GM10248 (cell line): ENCODE measurements at regions not wholly inside any gene's neighbourhood (a gene's known extent, or its start where the extent isn't known, plus 50 kb on each side); places are given as distances from the start of the nearest gene placed in this dataset.

Experiments
- CTCF ChIA-PET: fragments of 300-600 bp; sonication (Branson Sonifier 250); formaldehyde crosslinking; extraction: SDS; loops from one replicate; lab custom pipeline; 2021; ENCODE audit warnings: antibody characterized with exemption; lab: Yijun Ruan, JAX
- POLR2A ChIA-PET: fragments of 350-650 bp; sonication (Branson Sonifier 250); formaldehyde crosslinking; extraction: SDS; loops from one replicate; lab custom pipeline; 2020; ENCODE audit warnings: antibody characterized with exemption; lab: Yijun Ruan, JAX
- DNase-seq: peaks from one replicate; pipeline ENCODE4 v3.0.0; 2012; ENCODE audit errors: extremely low spot score
- TF ChIP-seq, protein P1 (sequence below): IDR thresholded peaks from 2 replicates; pipeline ENCODE4 v1.5.1; 2012; ENCODE audit warnings: mild to moderate bottlenecking, low read depth; ENCODE audit errors: extremely low read depth, missing control alignments, control extremely low read depth

DNA sequence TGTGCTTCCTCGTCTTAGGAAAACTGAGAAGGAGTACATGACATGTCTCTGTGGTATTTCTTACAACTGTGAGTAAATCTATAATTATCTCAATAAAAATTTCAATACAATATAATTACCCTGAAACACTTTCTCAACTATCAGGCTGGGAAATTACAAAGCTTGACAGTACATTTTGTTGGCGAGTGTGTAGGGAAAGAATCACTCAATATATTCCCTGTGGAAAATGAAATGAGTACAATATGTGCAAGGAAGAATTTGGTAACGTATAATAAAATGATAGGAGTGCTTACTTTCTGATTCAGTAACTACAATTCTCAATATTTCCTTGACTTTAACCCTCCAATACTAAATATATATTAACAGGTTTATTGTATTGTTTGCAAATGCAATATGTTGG is 818.2 kb upstream of the CADM2 start:
- TF ChIP-seq, protein P1, sequence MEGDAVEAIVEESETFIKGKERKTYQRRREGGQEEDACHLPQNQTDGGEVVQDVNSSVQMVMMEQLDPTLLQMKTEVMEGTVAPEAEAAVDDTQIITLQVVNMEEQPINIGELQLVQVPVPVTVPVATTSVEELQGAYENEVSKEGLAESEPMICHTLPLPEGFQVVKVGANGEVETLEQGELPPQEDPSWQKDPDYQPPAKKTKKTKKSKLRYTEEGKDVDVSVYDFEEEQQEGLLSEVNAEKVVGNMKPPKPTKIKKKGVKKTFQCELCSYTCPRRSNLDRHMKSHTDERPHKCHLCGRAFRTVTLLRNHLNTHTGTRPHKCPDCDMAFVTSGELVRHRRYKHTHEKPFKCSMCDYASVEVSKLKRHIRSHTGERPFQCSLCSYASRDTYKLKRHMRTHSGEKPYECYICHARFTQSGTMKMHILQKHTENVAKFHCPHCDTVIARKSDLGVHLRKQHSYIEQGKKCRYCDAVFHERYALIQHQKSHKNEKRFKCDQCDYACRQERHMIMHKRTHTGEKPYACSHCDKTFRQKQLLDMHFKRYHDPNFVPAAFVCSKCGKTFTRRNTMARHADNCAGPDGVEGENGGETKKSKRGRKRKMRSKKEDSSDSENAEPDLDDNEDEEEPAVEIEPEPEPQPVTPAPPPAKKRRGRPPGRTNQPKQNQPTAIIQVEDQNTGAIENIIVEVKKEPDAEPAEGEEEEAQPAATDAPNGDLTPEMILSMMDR = no peak
- ChIA-PET CTCF (interaction anchor here (0.7 kb wide), 1 partner anchor 19 kb away, joined by 3 read pairs; no protein-coding TSS in a partner anchor), POLR2A (no interaction called here)
- DNase-seq = no peak

DNA sequence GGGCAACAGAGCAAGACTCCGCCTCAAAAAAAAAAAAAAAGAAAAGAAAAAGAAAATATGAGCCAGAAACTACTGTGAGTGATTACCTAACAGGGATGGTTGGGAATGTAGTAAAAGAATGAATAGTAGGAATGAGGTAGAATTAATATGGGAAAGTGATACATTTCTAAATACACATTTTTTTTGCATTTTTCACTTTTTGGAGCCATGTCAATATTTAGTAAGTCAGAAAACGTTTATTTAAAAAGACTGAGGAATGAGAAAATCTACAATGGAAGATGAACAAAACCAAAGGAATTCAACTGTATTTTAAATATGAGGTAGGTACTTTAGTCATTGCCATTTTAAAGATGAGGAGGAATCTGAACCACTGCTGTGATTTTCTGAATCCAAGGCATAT is 817.2 kb upstream of the CADM2 start:
- no peak for DNase-seq
- TF ChIP-seq, protein P1 = no peak
- POLR2A ChIA-PET = no interaction called here
- CTCF ChIA-PET = no interaction called here

DNA sequence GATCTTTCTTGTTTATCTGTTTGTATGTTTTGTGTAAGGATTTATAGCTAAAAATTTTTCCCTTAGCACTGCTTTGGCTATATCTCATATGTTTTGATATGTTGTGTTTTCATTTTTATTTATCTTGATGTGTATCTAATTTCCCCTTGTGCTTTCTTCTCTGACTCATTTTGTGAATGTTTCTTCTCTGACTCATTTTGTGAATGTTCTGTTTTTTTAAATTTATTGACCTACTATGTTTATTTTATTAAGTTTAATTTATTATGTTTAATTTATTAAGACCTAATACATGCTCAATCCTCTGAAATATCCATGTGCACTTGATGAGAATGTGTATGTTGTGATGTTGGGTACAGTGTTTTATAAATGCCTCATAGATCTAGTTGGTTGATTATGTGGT is 793.5 kb upstream of the CADM2 start:
- POLR2A ChIA-PET = no interaction called here
- TF ChIP-seq, protein P1 = no peak
- no peak for DNase-seq
- CTCF ChIA-PET = no interaction called here

DNA sequence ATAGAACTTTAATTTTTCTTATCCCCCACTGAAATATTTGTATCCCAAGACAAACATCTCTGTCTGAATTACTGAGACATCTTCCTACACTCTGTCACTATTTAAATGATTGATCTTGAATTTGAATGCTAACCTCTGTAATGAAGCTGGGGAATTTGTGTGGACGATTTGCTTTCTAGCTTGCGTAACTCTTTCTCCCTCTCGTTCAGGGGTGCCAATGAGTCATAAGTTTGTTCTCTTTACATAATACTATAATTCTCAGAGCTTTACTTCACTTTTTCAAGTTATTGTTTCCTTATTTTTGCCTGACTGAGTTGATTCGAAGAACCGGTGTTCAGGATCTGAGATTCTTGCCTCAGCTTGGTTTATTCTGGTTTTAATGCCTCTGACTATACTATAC is 783.3 kb upstream of the CADM2 start:
- POLR2A ChIA-PET = no interaction called here
- CTCF ChIA-PET = no interaction called here
- TF ChIP-seq, protein P1 = no peak
- DNase-seq = no peak

DNA sequence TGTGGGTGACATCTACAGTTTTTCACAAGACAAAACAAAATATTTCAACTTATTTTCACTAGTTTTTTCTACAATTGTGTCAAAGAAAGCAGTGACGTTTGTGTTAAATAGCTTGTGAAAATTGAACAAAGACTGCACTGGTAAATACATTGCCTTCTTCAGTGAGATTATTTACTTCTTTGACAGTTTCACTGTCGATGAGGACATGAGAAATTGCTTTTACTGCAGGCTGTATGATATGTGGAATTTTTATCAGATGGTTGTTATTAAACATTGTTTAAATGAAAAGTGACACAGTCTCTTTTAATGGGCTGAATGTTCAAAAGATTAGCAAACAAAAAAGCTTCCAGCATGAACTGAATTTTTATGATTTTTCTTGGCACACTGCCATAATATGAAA is 773.9 kb upstream of the CADM2 start:
- ChIA-PET POLR2A (no interaction called here), CTCF (no interaction called here)
- DNase-seq = no peak
- TF ChIP-seq, protein P1 = no peak

DNA sequence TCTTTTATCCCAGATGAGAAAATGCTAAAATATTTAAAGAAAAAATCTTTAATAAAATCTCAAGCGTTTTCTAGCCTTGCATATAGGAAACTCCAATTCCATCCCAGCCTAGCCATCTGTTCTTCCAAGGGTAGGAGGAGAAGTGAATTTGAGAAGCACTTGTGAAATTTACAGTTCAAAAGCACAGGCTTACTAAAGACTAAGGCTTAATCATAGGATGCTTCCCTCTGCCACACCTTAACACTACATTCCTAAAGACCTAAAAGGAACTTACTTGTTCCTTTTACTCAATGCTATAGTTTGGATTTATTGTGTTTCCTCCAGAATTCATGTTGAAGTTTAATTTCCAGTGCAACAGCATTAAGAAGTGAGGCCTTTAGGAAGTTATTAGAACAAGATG is 764.8 kb upstream of the CADM2 start:
- TF ChIP-seq, protein P1 = no peak
- POLR2A ChIA-PET = no interaction called here
- no peak for DNase-seq
- CTCF ChIA-PET = no interaction called here

DNA sequence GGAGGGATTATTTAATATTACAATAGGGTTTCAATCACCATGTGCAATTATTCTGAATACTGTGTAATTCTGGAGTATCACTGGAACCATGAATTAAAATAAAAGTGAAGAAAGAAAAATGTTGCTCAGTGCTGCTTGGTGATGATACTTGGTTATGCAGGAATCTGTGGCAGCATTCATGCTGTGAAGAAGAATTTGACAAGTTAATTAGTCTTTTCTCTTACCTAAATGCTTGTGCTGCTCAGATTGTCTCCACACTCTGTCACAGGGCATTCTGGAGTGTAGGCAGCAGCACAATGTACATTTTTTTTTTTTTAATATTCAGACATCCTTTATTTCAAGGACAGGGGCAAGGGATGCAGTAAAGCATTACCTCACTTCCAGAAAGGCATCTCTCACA is 749.3 kb upstream of the CADM2 start:
- ChIA-PET POLR2A (no interaction called here), CTCF (no interaction called here)
- no peak for DNase-seq
- TF ChIP-seq, protein P1 = no peak
